IMR-90 (cell line): ENCODE measurements at regions not wholly inside any gene's neighbourhood (a gene's known extent, or its start where the extent isn't known, plus 50 kb on each side); places are given as distances from the start of the nearest gene placed in this dataset.

Experiments used
- ATAC-seq: fragments of 200-7000 bp; cut with Tn5 transposase; 2 replicates; pipeline ENCODE4 v1.9.1; 2020; ENCODE audit warnings: low read depth, mild to moderate bottlenecking, moderate library complexity
- BruUV-seq: library from RNA; stranded (reverse); fragments of 400-500 nt; replicated peaks from 2 replicates; lab custom pipeline; 2021; lab: Mats Ljungman, UMichigan
- CTCF ChIA-PET: fragments of 300-600 bp; formaldehyde crosslinking; extraction: SDS; loops from one replicate; lab custom pipeline; 2021; ENCODE audit warnings: antibody characterized with exemption; lab: Yijun Ruan, JAX
- POLR2A ChIA-PET: fragments of 300-600 bp; sonication (Branson Sonifier 250); formaldehyde crosslinking; loops from one replicate; lab custom pipeline; 2022; ENCODE audit warnings: antibody characterized with exemption; ENCODE audit not compliant: unreplicated experiment; lab: Charles Lee
- DNase-seq: peaks from one replicate; pipeline ENCODE4 v3.0.0; 2013
- H2AFZ ChIP-seq: replicated peaks from 2 replicates; pipeline ENCODE3; 2013; ENCODE audit warnings: low read length, mild to moderate bottlenecking; ENCODE audit not compliant: poor library complexity
- H2AK5ac ChIP-seq: 2 replicates; pipeline ENCODE4 v1.6.1; 2013; ENCODE audit warnings: low read depth, low read length, inconsistent platforms
- H2AK9ac ChIP-seq: replicated peaks from 2 replicates; pipeline ENCODE3; 2013; ENCODE audit warnings: mild to moderate bottlenecking, low read depth, low read length, moderate library complexity; ENCODE audit not compliant: poor library complexity
- H2BK120ac ChIP-seq: 2 replicates; pipeline ENCODE4 v1.6.1; 2013; ENCODE audit warnings: low read depth, low read length, inconsistent platforms
- H2BK15ac ChIP-seq: 3 replicates; pipeline ENCODE4 v1.6.1; 2013; ENCODE audit warnings: low read depth, low read length, inconsistent platforms
- H2BK20ac ChIP-seq: 2 replicates; pipeline ENCODE4 v1.6.1; 2013; ENCODE audit warnings: low read depth, mild to moderate bottlenecking, inconsistent platforms, low read length, moderate library complexity
- H2BK5ac ChIP-seq: 2 replicates; pipeline ENCODE4 v1.6.1; 2013; ENCODE audit warnings: mild to moderate bottlenecking, low read depth, low read length, inconsistent platforms; ENCODE audit not compliant: poor library complexity, severe bottlenecking
- H3K14ac ChIP-seq: replicated peaks from 2 replicates; pipeline ENCODE4 v1.6.1; 2013; ENCODE audit warnings: low read depth, low read length, inconsistent platforms
- H3K18ac ChIP-seq: 2 replicates; pipeline ENCODE4 v1.6.1; 2013; ENCODE audit warnings: low read depth, low read length, control low read depth
- H3K23ac ChIP-seq: 2 replicates; pipeline ENCODE4 v1.6.1; 2013; ENCODE audit warnings: low read depth, low read length, inconsistent platforms
- H3K27ac ChIP-seq: 2 replicates; pipeline ENCODE4 v1.5.1; 2013; ENCODE audit warnings: mild to moderate bottlenecking, control low read depth, low read length; ENCODE audit not compliant: insufficient read depth
- H3K27me3 ChIP-seq: 2 replicates; pipeline ENCODE4 v1.6.1; 2013; ENCODE audit warnings: low read length; ENCODE audit not compliant: control insufficient read depth, insufficient read depth
- H3K36me3 ChIP-seq: 2 replicates; pipeline ENCODE4 v1.6.1; 2013; ENCODE audit warnings: low read length, mixed read lengths; ENCODE audit not compliant: control insufficient read depth, insufficient read depth
- H3K4ac ChIP-seq: 2 replicates; pipeline ENCODE4 v1.6.1; 2013; ENCODE audit warnings: low read depth, low read length, inconsistent platforms
- H3K4me1 ChIP-seq: 2 replicates; pipeline ENCODE4 v1.6.1; 2013; ENCODE audit warnings: low read length, mixed read lengths; ENCODE audit not compliant: control insufficient read depth, insufficient read depth
- H3K4me2 ChIP-seq: 2 replicates; pipeline ENCODE4 v1.6.1; 2013; ENCODE audit warnings: low read depth, mild to moderate bottlenecking, control low read depth, low read length, moderate library complexity
- H3K4me3 ChIP-seq: 2 replicates; pipeline ENCODE4 v1.5.1; 2013; ENCODE audit warnings: low read depth, mild to moderate bottlenecking, control low read depth, low read length, moderate library complexity; ENCODE audit not compliant: insufficient read depth
- H3K56ac ChIP-seq: 2 replicates; pipeline ENCODE4 v1.6.1; 2013; ENCODE audit warnings: low read length, inconsistent platforms; ENCODE audit not compliant: insufficient read depth; ENCODE audit errors: extremely low read depth
- H3K79me1 ChIP-seq, 2 experiments: 2 replicates each; pipeline ENCODE4 v1.6.1; 2013; ENCODE audit warnings: low read length in 2 of 2, inconsistent platforms in 1 of 2, low read depth in 1 of 2
- H3K9ac ChIP-seq: 2 replicates; pipeline ENCODE4 v1.6.1; 2013; ENCODE audit warnings: low read depth, low read length, control low read depth
- H3K9me1 ChIP-seq: 2 replicates; pipeline ENCODE4 v1.6.1; 2013; ENCODE audit warnings: low read length, inconsistent platforms; ENCODE audit not compliant: insufficient read depth
- H3K9me3 ChIP-seq: 2 replicates; pipeline ENCODE4 v1.6.1; 2013; ENCODE audit warnings: low read length; ENCODE audit not compliant: control insufficient read depth, insufficient read depth
- H4K20me1 ChIP-seq: 2 replicates; pipeline ENCODE4 v1.6.1; 2013; ENCODE audit warnings: low read length, inconsistent platforms; ENCODE audit not compliant: insufficient read depth
- H4K5ac ChIP-seq: 2 replicates; pipeline ENCODE4 v1.6.1; 2013; ENCODE audit warnings: mild to moderate bottlenecking, low read depth, low read length, control low read depth
- H4K8ac ChIP-seq, 2 experiments: 2 replicates each; pipeline ENCODE4 v1.6.1; 2013; ENCODE audit warnings: low read depth in 2 of 2, low read length in 2 of 2, control low read depth in 1 of 2, inconsistent platforms in 1 of 2
- H4K91ac ChIP-seq: 2 replicates; pipeline ENCODE4 v1.6.1; 2013; ENCODE audit warnings: low read depth, low read length, inconsistent platforms; ENCODE audit not compliant: insufficient read depth
- BHLHE40 ChIP-seq: fragments of 150-350 bp; IDR thresholded peaks from 2 replicates; pipeline ENCODE4 v1.6.1; 2016; ENCODE audit warnings: mild to moderate bottlenecking, low read depth, low read length
- CEBPB ChIP-seq: IDR thresholded peaks from 2 replicates; pipeline ENCODE4 v1.6.1; 2012; ENCODE audit warnings: low read depth, low read length, improper control_type of control experiment
- CHD1 ChIP-seq: IDR thresholded peaks from 2 replicates; pipeline ENCODE4 v1.6.1; 2012; ENCODE audit warnings: low read depth, low read length, improper control_type of control experiment
- CTCF ChIP-seq: conservative IDR thresholded peaks from 2 replicates; pipeline ENCODE4 v1.5.1; 2012; ENCODE audit warnings: mild to moderate bottlenecking, low read depth, low read length, improper control_type of control experiment
- FOS ChIP-seq: fragments of 150-350 bp; IDR thresholded peaks from 2 replicates; pipeline ENCODE4 v1.6.1; 2016; ENCODE audit warnings: low read depth, low read length
- MAFK ChIP-seq: IDR thresholded peaks from 2 replicates; pipeline ENCODE4 v1.6.1; 2012; ENCODE audit warnings: low read depth, low read length, improper control_type of control experiment
- MAZ ChIP-seq: IDR thresholded peaks from 2 replicates; pipeline ENCODE4 v1.6.1; 2012; ENCODE audit warnings: low read depth, mild to moderate bottlenecking, low read length, improper control_type of control experiment, moderate library complexity, borderline replicate concordance
- MXI1 ChIP-seq: IDR thresholded peaks from 2 replicates; pipeline ENCODE4 v1.6.1; 2012; ENCODE audit warnings: low read depth, mild to moderate bottlenecking, low read length, moderate library complexity, borderline replicate concordance
- NFE2L2 ChIP-seq: fragments of 150-350 bp; IDR thresholded peaks from 2 replicates; pipeline ENCODE4 v1.6.1; 2016; ENCODE audit warnings: low read depth, mild to moderate bottlenecking, low read length
- POLR2A ChIP-seq: IDR thresholded peaks from 2 replicates; pipeline ENCODE4 v1.6.1; 2012; ENCODE audit warnings: mild to moderate bottlenecking, low read depth, low read length
- RAD21 ChIP-seq: IDR thresholded peaks from 2 replicates; pipeline ENCODE4 v1.6.1; 2012; ENCODE audit warnings: low read length, improper control_type of control experiment
- RCOR1 ChIP-seq: IDR thresholded peaks from 2 replicates; pipeline ENCODE4 v1.6.1; 2012; ENCODE audit warnings: mild to moderate bottlenecking, low read length, improper control_type of control experiment; ENCODE audit not compliant: insufficient replicate concordance
- RFX5 ChIP-seq: IDR thresholded peaks from 2 replicates; pipeline ENCODE4 v1.8.0; 2012; ENCODE audit warnings: low read depth, mild to moderate bottlenecking, low read length, moderate library complexity
- SMC3 ChIP-seq: fragments of 150-350 bp; IDR thresholded peaks from 2 replicates; pipeline ENCODE4 v1.6.1; 2016; ENCODE audit warnings: low read depth, mild to moderate bottlenecking, antibody characterized with exemption, low read length, moderate library complexity
- whole genome bisulfite sequencing, 2 experiments: methylation state at CpG; one replicate each; pipeline versions ENCODE4 v1.1.5 to v1.1.7; 2013; ENCODE audit warnings: missing lambda C conversion rate in 2 of 2; ENCODE audit not compliant: insufficient read length in 1 of 2; ENCODE audit errors: extremely low coverage in 2 of 2; 5-methylcytosine and 5-hydroxymethylcytosine counted together
- dilution Hi-C: fragments of 300-500 bp; cut with HindIII; formaldehyde crosslinking; loops from one replicate; pipeline ENCODE4 v1.14.3; 2018; ENCODE audit warnings: low sequenced_read_pairs; ENCODE audit not compliant: unreplicated experiment
- in situ Hi-C: fragments of 300-500 bp; cut with MboI; formaldehyde crosslinking; loops from 3 replicates; pipeline ENCODE4 v1.14.3; 2019; ENCODE audit warnings: low sequenced_read_pairs, inconsistent platforms, mixed read lengths
- intact Hi-C: fragments of 100-400 bp; cut with micrococcal nuclease; formaldehyde crosslinking; loops from 2 replicates; pipeline ENCODE4 v1.10.0; 2022
- TF ChIP-seq, protein P1 (sequence below): fragments of 150-350 bp; IDR thresholded peaks from 2 replicates; pipeline ENCODE4 v1.6.1; 2016; ENCODE audit warnings: low read depth, mild to moderate bottlenecking, low read length, moderate library complexity, borderline replicate concordance

DNA sequence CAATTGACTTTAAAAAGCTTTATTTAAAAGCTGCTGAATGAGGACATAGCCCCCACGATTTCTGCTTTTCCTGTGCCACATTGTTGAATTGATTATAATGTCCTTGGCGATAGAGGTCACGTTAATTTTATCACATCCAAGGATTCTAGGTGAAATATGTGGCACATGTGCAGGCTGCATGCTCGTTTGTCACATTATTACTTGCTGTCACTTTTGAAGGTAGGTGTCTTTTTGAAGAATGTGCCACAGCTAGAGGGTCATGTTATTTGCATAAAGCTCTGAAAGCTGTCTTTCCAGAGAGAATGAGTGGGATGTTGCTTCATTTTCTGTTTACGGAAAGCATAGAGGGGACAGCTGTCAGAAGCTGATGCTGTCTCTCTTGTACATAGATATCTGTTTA, 927.6 kb upstream of the ATXN8OS start:
- H4K5ac ChIP-seq, result no peak overlapping the region
- CTCF ChIA-PET, result no interaction called here
- H3K9me1 ChIP-seq, result no peaks in the 10 kb centered on the region
- H4K8ac ChIP-seq, result no peak overlapping the region
- no peak overlapping the region for H3K4ac ChIP-seq
- no peak overlapping the region for H2AFZ ChIP-seq
- no peak overlapping the region for H2AK9ac ChIP-seq
- H4K91ac ChIP-seq, result no peak overlapping the region
- H2BK15ac ChIP-seq, result no peak overlapping the region
- no peak overlapping the region for H2AK5ac ChIP-seq
- H3K18ac ChIP-seq, result no peak overlapping the region
- no peaks in the 10 kb centered on the region for H3K4me1 ChIP-seq
- H4K20me1 ChIP-seq, result no peaks in the 10 kb centered on the region
- no peaks in the 10 kb centered on the region for H3K36me3 ChIP-seq
- H2BK5ac ChIP-seq, result no peak overlapping the region
- H3K4me2 ChIP-seq, result no peak overlapping the region
- no peak overlapping the region for H3K9ac ChIP-seq
- H3K27me3 ChIP-seq, result no peaks in the 10 kb centered on the region
- ATAC-seq (no peak), DNase-seq (no peak)
- H2BK20ac ChIP-seq, result no peak overlapping the region
- no peak overlapping the region for H3K14ac ChIP-seq
- WGBS, 2 experiments, result no CpG with 5 or more reads among the region's 5 CpGs
- no peak overlapping the region for H2BK120ac ChIP-seq
- no peak overlapping the region for H3K27ac ChIP-seq
- H3K56ac ChIP-seq, result no peak overlapping the region
- H3K4me3 ChIP-seq, result no peak overlapping the region
- dilution Hi-C loops, result no loop called here
- peaks cover 5% of the 10 kb centered on the region; the same call in 1 of the 2 replicates for H3K9me3 ChIP-seq
- no peak for TF ChIP-seq CTCF
- TF ChIP-seq, protein P1, sequence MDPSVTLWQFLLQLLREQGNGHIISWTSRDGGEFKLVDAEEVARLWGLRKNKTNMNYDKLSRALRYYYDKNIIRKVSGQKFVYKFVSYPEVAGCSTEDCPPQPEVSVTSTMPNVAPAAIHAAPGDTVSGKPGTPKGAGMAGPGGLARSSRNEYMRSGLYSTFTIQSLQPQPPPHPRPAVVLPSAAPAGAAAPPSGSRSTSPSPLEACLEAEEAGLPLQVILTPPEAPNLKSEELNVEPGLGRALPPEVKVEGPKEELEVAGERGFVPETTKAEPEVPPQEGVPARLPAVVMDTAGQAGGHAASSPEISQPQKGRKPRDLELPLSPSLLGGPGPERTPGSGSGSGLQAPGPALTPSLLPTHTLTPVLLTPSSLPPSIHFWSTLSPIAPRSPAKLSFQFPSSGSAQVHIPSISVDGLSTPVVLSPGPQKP, result no peak
- no peak for TF ChIP-seq MXI1
- TF ChIP-seq POLR2A, result no peak
- no peak for TF ChIP-seq MAZ
- TF ChIP-seq MAFK, result no peak
- TF ChIP-seq RFX5, result no peak
- no peak for TF ChIP-seq SMC3
- no peak for TF ChIP-seq CEBPB
- no peak for TF ChIP-seq NFE2L2
- no peak for TF ChIP-seq BHLHE40
- no peak for TF ChIP-seq RCOR1
- no peak for TF ChIP-seq FOS
- no peak for TF ChIP-seq CHD1
- no peak for TF ChIP-seq RAD21
- no peak overlapping the region for H3K23ac ChIP-seq
- in situ Hi-C loops, result no loop called here
- no TSS peak for BruUV-seq
- H3K79me1 ChIP-seq, result no peaks in the 10 kb centered on the region
- POLR2A ChIA-PET, result no interaction called here
- intact Hi-C loops, result no loop called here
